ENCODE measurements at regions not wholly inside any gene's neighbourhood (a gene's known extent, or its start where the extent isn't known, plus 50 kb on each side); places are given as distances from the start of the nearest gene placed in this dataset.

GRCh38 chr2:215760557-215760956 lies 252.8 kb downstream of the MREG start:
- TF ChIP-seq CTCF (IDR thresholded peaks at IDR 0.05; ENCODE audit: poor library complexity, severe bottlenecking) = no peak
- no peak for TF ChIP-seq RAD21 (conservative IDR thresholded peaks at IDR 0.05)
- TF ChIP-seq SMC3 (conservative IDR thresholded peaks at IDR 0.05; ENCODE audit: poor library complexity) = no peak
- TF ChIP-seq POLR2AphosphoS5 (IDR thresholded peaks at IDR 0.05) = no peak
- no peak for TF ChIP-seq REST (IDR thresholded peaks at IDR 0.05; ENCODE audit: borderline replicate concordance)
- TF ChIP-seq EZH2 (IDR thresholded peaks at IDR 0.05; ENCODE audit: borderline replicate concordance, insufficient read depth, low read length, poor library complexity, severe bottlenecking) = no peak
- no peak for TF ChIP-seq MXI1 (conservative IDR thresholded peaks at IDR 0.05; ENCODE audit: poor library complexity, severe bottlenecking)

All from neural cell (in vitro differentiated cells).